Natural killer cell treated with Interleukin-12 subunit alpha and Interleukin-12 subunit beta and Interleukin-15 and Interleukin-18, amount 100 ng/mL, for 72 hours (primary cell): ENCODE measurements at regions not wholly inside any gene's neighbourhood (a gene's known extent, or its start where the extent isn't known, plus 50 kb on each side); places are given as distances from the start of the nearest gene placed in this dataset.

Experiments used
- ATAC-seq, 2 donors: fragments of 150-1000 bp; cut with Tn5 transposase in 1 of 2; sonication (Bioruptor Pico), chemical (Tn5 transposase) in 1 of 2; 2 replicates each; pipeline ENCODE4 v1.10.0; 2021
- DNase-seq: peaks from one replicate; pipeline ENCODE4 v3.0.0; 2022; ENCODE audit warnings: low spot score
- H3K27ac Mint-ChIP-seq, 2 donors: 1 replicate in 1 of 2; 2 replicates in 1 of 2; pipeline ENCODE4 v1.8.0; 2022; ENCODE audit warnings: mixed read lengths in 2 of 2, mild to moderate bottlenecking in 1 of 2, moderate library complexity in 1 of 2
- H3K27me3 Mint-ChIP-seq, 2 donors: 1 replicate in 1 of 2; 2 replicates in 1 of 2; pipeline ENCODE4 v1.8.0; 2022; ENCODE audit warnings: mixed read lengths in 2 of 2
- H3K36me3 Mint-ChIP-seq: one replicate; pipeline ENCODE4 v1.8.0; 2022; ENCODE audit warnings: mixed read lengths
- H3K4me1 Mint-ChIP-seq, 2 donors: 1 replicate in 1 of 2; 2 replicates in 1 of 2; pipeline ENCODE4 v1.8.0; 2022; ENCODE audit warnings: low read depth in 2 of 2, mixed read lengths in 2 of 2, mild to moderate bottlenecking in 1 of 2
- H3K4me3 Mint-ChIP-seq: one replicate; pipeline ENCODE4 v1.8.0; 2022; ENCODE audit warnings: mixed read lengths
- H3K9me3 Mint-ChIP-seq: 2 replicates; pipeline ENCODE4 v1.8.0; 2022; ENCODE audit warnings: mixed read lengths

DNA sequence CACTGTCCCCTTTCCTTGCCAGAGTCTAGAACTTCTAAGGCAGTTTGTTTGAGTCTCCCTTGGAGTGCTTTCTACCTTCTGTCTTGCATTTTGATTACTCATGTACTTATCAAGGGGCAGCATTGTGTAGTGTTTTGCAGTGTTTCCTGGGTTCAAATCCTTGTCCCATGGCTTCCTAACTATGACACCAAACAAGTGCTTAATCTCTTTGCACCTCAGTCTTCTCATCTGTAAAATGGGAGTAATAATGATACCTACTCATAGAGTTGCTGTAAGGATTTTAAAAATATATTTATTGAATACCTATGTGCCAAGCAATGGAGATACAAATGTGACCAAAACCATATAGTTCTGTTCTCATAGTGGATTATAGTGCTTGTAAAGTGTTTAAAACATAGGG is 105.5 kb upstream of the PKDCC start:
- DNase-seq, result no peak
- peaks cover 0 to 2% of the 10 kb centered on the region in 2 donors for H3K4me1 Mint-ChIP-seq
- no peak overlapping the region for H3K27ac Mint-ChIP-seq
- H3K36me3 Mint-ChIP-seq, result no peaks in the 10 kb centered on the region
- ATAC-seq, result no peak
- H3K9me3 Mint-ChIP-seq, result no peaks in the 10 kb centered on the region
- H3K4me3 Mint-ChIP-seq, result no peak overlapping the region
- peaks cover 23 to 29% of the 10 kb centered on the region in 2 donors for H3K27me3 Mint-ChIP-seq

DNA sequence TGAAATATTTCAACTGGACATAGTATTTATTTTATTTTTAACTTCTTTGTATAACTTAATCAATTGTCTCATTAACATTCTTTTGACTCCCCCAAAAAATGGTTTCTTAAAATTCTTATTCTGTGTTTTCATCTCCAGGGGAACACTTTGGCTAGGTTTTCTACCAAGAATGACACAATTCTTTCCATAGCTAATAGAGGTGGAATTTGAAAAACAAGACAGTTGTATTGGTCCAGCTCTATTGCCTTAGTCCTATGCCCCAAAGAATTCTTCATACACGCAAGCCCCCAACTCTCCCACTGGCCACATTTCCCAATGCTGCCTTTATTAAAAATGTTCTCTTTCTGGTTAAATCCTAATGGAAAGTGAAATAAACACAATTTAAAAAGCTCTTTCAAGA is 104.7 kb upstream of the PKDCC start:
- peaks cover 27 to 35% of the 10 kb centered on the region in 2 donors for H3K27me3 Mint-ChIP-seq
- DNase-seq (no peak), ATAC-seq (no peak)
- H3K27ac Mint-ChIP-seq, result no peak overlapping the region
- H3K9me3 Mint-ChIP-seq, result no peaks in the 10 kb centered on the region
- no peak overlapping the region for H3K4me3 Mint-ChIP-seq
- H3K36me3 Mint-ChIP-seq, result no peaks in the 10 kb centered on the region
- peaks cover 0 to 2% of the 10 kb centered on the region in 2 donors for H3K4me1 Mint-ChIP-seq

DNA sequence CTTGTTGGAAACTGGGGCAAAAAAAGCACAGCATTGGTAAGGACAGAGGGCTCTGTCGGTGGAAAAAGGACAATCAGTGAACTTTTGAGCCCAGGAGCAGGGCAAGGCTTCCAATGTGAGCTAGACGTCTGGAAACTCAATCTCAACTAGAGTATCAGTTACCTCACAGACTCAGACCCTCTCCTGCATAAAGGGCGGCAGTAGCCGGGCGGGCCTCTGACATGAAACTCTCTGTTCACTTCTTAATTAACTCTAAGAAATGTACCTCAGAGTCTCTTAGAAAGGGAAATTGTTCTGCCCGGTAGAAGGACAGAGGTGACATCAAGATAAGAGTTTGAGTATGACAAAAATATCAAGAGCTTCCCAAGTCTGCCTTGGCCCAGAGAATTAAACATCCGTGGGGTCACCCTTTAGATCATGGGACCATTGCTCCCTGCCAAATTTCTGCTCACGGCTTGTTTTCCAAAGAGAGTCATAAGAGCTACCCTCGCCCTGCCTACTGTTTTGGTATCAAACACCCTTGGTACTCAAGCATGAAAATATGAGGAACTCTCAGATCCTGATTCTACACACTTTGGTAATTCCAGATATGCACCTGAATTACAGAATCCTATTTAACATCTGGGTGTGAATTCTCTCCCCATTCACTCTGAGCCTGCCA is 103.5 kb upstream of the PKDCC start:
- no peak for DNase-seq
- ATAC-seq, result no peak
- H3K4me3 Mint-ChIP-seq, result no peak overlapping the region
- H3K9me3 Mint-ChIP-seq, result no peaks in the 10 kb centered on the region
- peaks cover 0 to 2% of the 10 kb centered on the region in 2 donors for H3K4me1 Mint-ChIP-seq
- H3K27me3 Mint-ChIP-seq, result peaks cover 28 to 33% of the 10 kb centered on the region in 2 donors
- no peaks in the 10 kb centered on the region for H3K36me3 Mint-ChIP-seq
- no peak overlapping the region for H3K27ac Mint-ChIP-seq

DNA sequence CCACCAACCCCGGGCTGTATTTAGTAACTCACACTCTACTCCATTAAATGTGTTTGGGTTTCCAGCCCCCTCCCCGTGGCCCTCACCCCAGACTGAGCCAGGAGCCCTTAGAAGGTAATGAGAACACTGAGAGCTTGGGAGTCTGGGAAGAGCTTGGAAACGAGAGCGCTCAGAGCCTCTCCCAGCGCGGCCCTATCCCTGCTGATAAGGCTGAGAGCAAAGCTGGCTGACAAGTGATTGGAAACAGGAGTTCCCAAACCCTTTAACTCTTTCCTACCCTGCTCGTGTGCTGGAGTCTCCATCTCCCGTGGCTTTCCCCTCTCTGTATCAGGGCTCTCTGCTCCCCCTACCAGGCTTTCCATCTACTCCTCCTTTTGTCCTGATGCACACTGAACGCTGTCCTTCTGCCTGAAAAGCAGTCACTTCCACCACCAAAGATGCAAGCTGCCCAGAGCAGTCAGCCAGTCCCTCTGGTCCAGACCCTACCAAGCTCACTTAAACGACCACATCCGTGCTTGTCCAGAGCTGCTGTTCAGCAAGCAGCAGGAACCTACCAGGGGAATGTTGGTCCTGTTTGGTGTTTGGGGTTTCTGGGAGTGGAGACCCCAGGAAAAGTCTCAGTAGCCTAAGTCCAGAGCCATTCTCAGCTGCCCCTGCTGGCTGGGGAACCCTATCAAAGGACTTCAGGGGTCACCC is 100.0 kb upstream of the PKDCC start:
- ATAC-seq, result no peak
- Mint-ChIP-seq H3K4me1 (no peaks in the 10 kb centered on the region), H3K9me3 (no peaks in the 10 kb centered on the region), H3K27me3 (peaks cover 21 to 27% of the 10 kb centered on the region in 2 donors), H3K27ac (no peak overlapping the region), H3K4me3 (no peak overlapping the region), H3K36me3 (no peaks in the 10 kb centered on the region)
- DNase-seq, result no peak

DNA sequence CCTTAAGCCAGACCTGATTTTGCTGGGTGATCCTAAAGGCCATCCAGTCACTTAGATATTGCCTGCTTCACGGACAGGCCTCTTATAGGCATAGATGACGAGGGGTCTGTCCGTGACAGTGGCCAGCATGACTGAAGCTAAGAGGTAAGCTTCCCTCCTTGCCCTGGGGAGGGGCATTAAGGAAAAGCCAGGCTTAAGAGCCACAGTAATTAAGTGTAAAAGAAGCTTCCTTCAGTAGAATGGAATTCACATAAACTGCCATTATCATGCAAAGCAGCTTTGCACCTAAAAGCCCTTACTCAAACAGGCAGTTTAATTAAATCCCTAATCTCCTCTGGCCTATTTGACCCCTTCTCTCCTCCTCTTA is 99.4 kb upstream of the PKDCC start:
- H3K27me3 Mint-ChIP-seq, result peaks cover 19 to 24% of the 10 kb centered on the region in 2 donors
- H3K4me3 Mint-ChIP-seq, result no peak overlapping the region
- no peak for ATAC-seq
- no peak overlapping the region for H3K27ac Mint-ChIP-seq
- DNase-seq, result no peak
- H3K9me3 Mint-ChIP-seq, result no peaks in the 10 kb centered on the region
- H3K36me3 Mint-ChIP-seq, result no peaks in the 10 kb centered on the region
- H3K4me1 Mint-ChIP-seq, result peaks cover 0 to 1% of the 10 kb centered on the region in 2 donors

DNA sequence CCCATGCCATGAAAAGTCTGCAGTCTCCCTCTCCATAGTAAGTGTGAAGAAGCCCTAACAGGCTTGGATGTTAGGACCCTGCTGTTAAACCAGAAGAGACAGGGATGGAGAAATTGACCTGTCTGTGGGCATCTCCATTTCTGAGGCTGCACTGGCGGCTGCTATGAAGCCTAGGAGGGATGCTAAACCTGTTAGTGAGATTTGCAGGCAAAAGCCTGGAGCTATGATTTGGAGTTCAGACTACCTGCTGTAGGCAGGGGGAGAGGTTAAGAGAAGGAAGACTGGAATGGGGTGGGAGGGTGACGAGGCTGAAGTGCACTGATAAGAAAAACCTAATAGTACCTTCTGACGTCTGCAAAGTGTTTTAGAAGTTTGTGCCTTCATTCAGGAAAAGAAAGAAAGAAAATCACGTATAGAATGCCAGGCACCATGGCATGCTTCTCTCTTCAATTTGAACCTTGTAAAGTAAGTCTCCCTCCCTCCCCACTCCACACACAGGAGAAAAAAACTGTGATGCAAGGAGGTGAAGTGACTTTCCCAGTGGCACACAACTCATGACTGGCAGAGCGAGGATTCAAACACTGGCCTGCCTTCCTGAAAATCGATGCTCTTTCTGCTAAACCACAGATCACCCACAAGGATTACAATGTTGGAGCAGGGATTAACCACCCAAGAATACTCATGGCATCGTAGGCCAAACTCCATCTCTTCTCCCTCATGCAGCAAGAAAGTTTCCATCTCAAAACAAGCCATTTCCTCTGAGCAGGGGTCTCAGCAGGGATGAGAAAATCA is 98.5 kb upstream of the PKDCC start:
- peaks cover 4 to 8% of the 10 kb centered on the region in 2 donors for H3K4me1 Mint-ChIP-seq
- DNase-seq (no peak), ATAC-seq (no peak)
- no peak overlapping the region for H3K4me3 Mint-ChIP-seq
- no peak overlapping the region for H3K27ac Mint-ChIP-seq
- H3K9me3 Mint-ChIP-seq, result no peaks in the 10 kb centered on the region
- no peaks in the 10 kb centered on the region for H3K36me3 Mint-ChIP-seq
- peaks cover 18 to 19% of the 10 kb centered on the region in 2 donors for H3K27me3 Mint-ChIP-seq

DNA sequence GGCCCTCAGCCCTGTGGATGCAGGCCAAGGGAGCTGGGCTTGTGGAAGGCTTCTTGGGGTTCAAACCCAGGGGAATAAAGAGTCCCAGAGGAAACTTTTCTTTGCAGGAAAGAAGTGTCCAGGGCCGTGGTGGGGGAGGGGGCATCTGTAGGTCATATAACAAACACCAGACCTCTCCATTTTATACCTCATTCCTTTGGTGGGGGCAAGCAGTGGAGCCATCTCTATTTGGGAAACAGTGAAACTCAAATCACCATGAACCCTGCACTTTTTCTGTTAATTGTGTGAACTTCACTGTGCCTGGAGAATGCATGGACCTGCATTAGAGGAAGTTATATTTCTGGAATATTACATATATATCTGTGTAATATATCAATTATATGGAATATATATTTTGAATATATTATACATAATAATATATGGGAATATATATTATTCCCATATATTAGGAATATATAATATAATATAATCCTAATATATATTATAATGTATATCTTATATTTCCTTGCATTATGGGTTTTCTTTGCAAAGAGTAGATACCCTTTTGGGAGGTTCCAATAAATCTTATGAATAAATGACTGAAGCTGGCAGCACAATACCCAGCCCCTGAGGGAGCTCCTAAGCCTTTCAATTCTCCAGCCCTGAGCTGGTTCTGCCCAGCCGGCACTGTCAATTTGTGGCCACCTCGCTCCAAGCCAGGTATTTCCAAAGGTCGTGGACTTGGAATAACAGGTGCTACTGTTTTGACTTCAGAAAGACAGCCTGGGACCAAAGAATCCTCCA is 97.7 kb upstream of the PKDCC start:
- Mint-ChIP-seq H3K27me3 (peaks cover 18 to 19% of the 10 kb centered on the region in 2 donors), H3K4me3 (no peak overlapping the region), H3K27ac (no peak overlapping the region), H3K9me3 (no peaks in the 10 kb centered on the region), H3K36me3 (no peaks in the 10 kb centered on the region), H3K4me1 (peaks cover 4 to 8% of the 10 kb centered on the region in 2 donors)
- ATAC-seq, result no peak
- DNase-seq, result no peak

DNA sequence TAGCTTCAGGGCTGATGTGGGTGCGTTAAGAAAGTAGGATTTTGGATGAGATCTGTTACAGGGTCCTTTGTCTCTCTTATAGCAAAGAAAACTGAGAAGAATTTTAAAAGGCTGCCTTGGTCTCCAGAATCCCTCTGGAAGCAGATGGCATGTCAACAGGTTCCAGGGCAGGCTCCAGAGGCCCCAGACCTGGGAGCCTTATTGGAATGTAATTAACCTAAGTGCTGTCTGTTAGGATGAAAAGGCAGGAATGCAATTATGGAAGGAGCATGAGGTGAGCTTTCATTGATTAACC is 97.2 kb upstream of the PKDCC start:
- Mint-ChIP-seq H3K4me1 (peaks cover 4 to 8% of the 10 kb centered on the region in 2 donors), H3K36me3 (no peaks in the 10 kb centered on the region), H3K9me3 (no peaks in the 10 kb centered on the region), H3K27ac (no peak overlapping the region), H3K4me3 (no peak overlapping the region), H3K27me3 (peaks cover 17 to 18% of the 10 kb centered on the region in 2 donors)
- DNase-seq (no peak), ATAC-seq (no peak)

DNA sequence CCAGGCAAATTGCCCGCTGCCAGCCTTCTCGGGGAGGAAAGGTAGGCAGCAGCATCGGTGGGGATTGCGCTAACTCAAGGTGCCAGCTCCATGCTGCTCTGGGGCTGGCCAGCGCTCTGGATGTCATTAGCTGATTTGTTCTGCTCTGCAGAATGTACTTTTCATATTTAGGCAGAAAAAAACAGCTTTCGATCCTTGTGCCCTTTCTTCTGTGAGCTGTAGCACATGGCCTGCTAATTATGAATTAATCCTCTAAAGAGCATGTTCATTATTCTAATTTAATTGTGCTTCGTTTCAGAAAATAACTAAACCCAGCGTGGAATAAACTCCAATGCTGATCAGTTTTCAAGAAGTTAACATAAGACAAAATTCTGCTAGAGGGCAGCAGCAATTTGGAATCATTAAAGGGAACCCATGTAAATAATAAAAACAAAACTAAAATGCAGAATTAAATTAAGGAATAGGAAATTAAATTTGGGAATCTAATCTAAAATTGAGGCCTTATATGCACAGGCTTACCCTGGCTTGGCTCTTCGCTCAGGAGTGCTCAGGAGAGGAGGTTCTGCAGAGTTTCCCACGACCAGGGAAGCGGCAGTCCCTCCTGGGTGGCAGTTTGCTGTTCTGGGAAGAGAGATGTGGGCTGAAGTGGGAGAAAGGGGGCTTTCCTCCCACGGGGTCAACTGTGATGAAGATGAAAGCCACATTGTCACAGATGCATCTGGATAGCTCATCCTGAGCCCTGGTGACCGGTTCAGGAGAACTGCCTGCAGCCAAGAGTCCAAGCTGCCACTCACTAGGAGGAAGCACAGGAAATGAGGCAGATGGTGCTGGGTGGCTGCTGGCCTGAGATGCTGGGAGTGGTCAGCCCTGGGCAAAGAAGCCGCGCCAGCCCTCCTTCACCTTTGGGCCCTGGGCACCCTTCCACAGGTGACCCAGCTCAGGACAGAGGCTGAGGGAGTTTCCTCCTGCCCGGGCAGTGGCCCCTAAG is 93.2 kb upstream of the PKDCC start:
- H3K4me1 Mint-ChIP-seq, result peaks cover 4 to 8% of the 10 kb centered on the region in 2 donors
- no peak overlapping the region for H3K27ac Mint-ChIP-seq
- H3K27me3 Mint-ChIP-seq, result peaks cover 3 to 10% of the 10 kb centered on the region in 2 donors
- no peaks in the 10 kb centered on the region for H3K9me3 Mint-ChIP-seq
- no peaks in the 10 kb centered on the region for H3K36me3 Mint-ChIP-seq
- no peak overlapping the region for H3K4me3 Mint-ChIP-seq
- no peak for DNase-seq
- ATAC-seq, result peak in 1 of 2 donors; percentile 20

DNA sequence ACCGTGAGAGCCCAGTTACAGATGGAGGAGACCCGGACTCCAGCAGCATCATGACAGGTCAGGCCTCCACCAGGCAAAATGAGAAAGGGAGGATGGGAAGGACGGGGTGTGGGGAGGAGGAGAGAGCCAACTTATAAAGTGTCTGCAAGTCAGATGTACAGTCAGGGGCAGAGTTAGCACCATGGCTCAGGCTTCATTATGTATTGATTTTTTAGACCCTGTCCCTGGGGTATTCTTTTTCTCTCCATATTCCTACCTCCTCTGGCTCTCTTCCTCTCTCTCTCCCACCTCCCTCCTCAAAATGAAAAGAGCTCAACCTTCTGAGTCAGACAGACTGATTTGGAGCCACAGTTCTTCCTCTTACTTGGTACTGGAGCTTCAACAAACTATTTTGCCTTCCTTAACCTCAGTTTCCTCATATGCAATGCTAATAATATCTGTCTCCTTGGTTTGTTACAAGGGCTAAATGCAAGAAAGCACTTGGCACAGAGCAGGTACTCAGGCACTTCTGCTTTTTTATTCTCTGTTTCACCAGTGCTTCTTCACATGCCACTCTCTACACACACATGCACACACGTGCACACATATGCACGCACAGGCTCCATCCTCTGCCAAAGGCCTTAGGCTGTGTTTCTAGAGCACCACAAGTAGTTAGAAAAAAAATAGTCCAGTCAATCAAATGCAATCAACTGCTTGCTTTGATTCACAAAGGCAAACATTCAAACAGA is 92.3 kb upstream of the PKDCC start:
- H3K27ac Mint-ChIP-seq, result no peak overlapping the region
- H3K4me1 Mint-ChIP-seq, result peaks cover 4 to 8% of the 10 kb centered on the region in 2 donors
- H3K36me3 Mint-ChIP-seq, result no peaks in the 10 kb centered on the region
- no peaks in the 10 kb centered on the region for H3K9me3 Mint-ChIP-seq
- no peak overlapping the region for H3K4me3 Mint-ChIP-seq
- ATAC-seq, result peak in 1 of 2 donors; percentile 28
- no peak for DNase-seq
- peaks cover 12 to 15% of the 10 kb centered on the region in 2 donors for H3K27me3 Mint-ChIP-seq

DNA sequence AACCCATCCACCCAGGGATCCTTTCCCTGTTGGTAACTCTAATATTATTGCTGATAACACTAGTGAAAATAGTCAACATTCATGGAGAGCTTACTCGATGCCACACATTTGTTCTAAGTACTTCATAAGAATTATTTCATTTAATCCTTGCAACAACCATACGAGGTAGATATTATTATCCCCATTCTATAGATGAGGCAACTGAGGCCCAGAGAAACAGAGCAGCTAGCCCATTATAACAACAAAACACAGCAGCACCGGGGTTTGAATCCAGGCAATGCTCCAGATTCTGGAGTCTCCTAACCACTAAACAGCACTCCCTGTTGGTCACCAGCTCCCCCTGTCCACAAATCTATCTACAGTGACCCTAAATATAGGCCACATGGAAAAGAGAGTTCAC is 90.4 kb upstream of the PKDCC start:
- no peak for ATAC-seq
- no peaks in the 10 kb centered on the region for H3K9me3 Mint-ChIP-seq
- H3K4me1 Mint-ChIP-seq, result peaks cover 4 to 8% of the 10 kb centered on the region in 2 donors
- no peak overlapping the region for H3K4me3 Mint-ChIP-seq
- H3K27ac Mint-ChIP-seq, result no peak overlapping the region
- DNase-seq, result no peak
- H3K36me3 Mint-ChIP-seq, result no peaks in the 10 kb centered on the region
- peaks cover 20 to 24% of the 10 kb centered on the region in 2 donors for H3K27me3 Mint-ChIP-seq

DNA sequence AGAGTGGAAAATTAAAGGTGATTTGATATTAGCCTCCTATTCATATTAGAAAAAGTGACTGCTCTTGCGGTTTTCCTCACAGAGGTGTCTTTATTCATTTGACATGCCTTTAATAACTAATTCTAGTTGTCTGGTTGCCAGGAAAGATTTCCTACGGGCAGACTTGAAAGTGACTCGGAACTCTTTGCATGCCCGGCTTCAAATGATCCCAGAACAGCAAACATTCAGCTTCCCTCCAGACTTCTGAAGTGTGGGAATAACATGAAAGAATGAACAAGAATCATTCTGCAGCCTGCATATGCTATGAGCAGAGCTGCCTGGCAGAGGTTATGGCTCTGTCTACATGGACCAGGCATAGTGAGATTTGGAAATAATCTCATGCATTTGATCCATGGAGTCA is 89.6 kb upstream of the PKDCC start:
- H3K27ac Mint-ChIP-seq, result no peak overlapping the region
- peaks cover 4 to 8% of the 10 kb centered on the region in 2 donors for H3K4me1 Mint-ChIP-seq

More for the DNA sequence above, 89.6 kb upstream of the PKDCC start:
- no peak overlapping the region for H3K4me3 Mint-ChIP-seq
- H3K27me3 Mint-ChIP-seq, result peaks cover 20 to 30% of the 10 kb centered on the region in 2 donors
- ATAC-seq (no peak), DNase-seq (no peak)
- no peaks in the 10 kb centered on the region for H3K9me3 Mint-ChIP-seq
- H3K36me3 Mint-ChIP-seq, result no peaks in the 10 kb centered on the region
